Activated CD8-positive, alpha-beta memory T cell treated with anti-CD3 and anti-CD28 coated beads, Interleukin-2, amount 50 U/mL, for 24 hours (primary cell): ENCODE measurements at regions not wholly inside any gene's neighbourhood (a gene's known extent, or its start where the extent isn't known, plus 50 kb on each side); places are given as distances from the start of the nearest gene placed in this dataset.
"Not testable (repeated sequence)": the region's sequence is repeated elsewhere in the genome, so short reads cannot be mapped to it uniquely, and the experiment has no call there.

ENCODE experiments used
- DNase-seq: peaks from one replicate; pipeline ENCODE4 v3.0.0-alpha.2; 2020; ENCODE audit errors: extremely low read depth

GRCh38 chr3:135558150-135558783, 407.3 kb upstream of the PPP2R3A start:
- DNase-seq = no peak

- DNase-seq = no peak
Observed at GRCh38 chr3:135558906-135559305, 406.6 kb upstream of the PPP2R3A start.

- DNase-seq = no peak
Observed at GRCh38 chr3:135559802-135560201, 405.7 kb upstream of the PPP2R3A start.

- DNase-seq = no peak
Observed at GRCh38 chr3:135560847-135561246, 404.7 kb upstream of the PPP2R3A start.

- DNase-seq = no peak
Observed at GRCh38 chr3:135564696-135565095, 400.8 kb upstream of the PPP2R3A start.

GRCh38 chr3:135565546-135565945, 400.0 kb upstream of the PPP2R3A start:
- DNase-seq = no peak

- DNase-seq = no peak
Observed at GRCh38 chr3:135567223-135567622, 398.3 kb upstream of the PPP2R3A start.

GRCh38 chr3:135576751-135577150, 388.8 kb upstream of the PPP2R3A start:
- DNase-seq = no peak

- DNase-seq = no peak
Observed at GRCh38 chr3:135581806-135582205, 383.7 kb upstream of the PPP2R3A start.

- no peak for DNase-seq
Observed at GRCh38 chr3:135582800-135583199, 382.7 kb upstream of the PPP2R3A start.

- DNase-seq = no peak
Observed at GRCh38 chr3:135596563-135596962, 369.0 kb upstream of the PPP2R3A start.

GRCh38 chr3:135597855-135598254, 367.7 kb upstream of the PPP2R3A start:
- no peak for DNase-seq

- no peak for DNase-seq
Observed at GRCh38 chr3:135598597-135598996, 366.9 kb upstream of the PPP2R3A start.

GRCh38 chr3:135604512-135604911, 361.0 kb upstream of the PPP2R3A start:
- DNase-seq = not testable (repeated sequence)

GRCh38 chr3:135618123-135618522, 347.4 kb upstream of the PPP2R3A start:
- DNase-seq = no peak

- DNase-seq = no peak
Observed at GRCh38 chr3:135621184-135621920, 344.2 kb upstream of the PPP2R3A start.

- DNase-seq = no peak
Observed at GRCh38 chr3:135622215-135622614, 343.3 kb upstream of the PPP2R3A start.

GRCh38 chr3:135622656-135623055, 342.9 kb upstream of the PPP2R3A start:
- no peak for DNase-seq

- no peak for DNase-seq
Observed at GRCh38 chr3:135623558-135623957, 342.0 kb upstream of the PPP2R3A start.

GRCh38 chr3:135627057-135627456, 338.5 kb upstream of the PPP2R3A start:
- DNase-seq = no peak

- DNase-seq = no peak
Observed at GRCh38 chr3:135629701-135630408, 335.7 kb upstream of the PPP2R3A start.

- DNase-seq = no peak
Observed at GRCh38 chr3:135632556-135633065, 332.9 kb upstream of the PPP2R3A start.

GRCh38 chr3:135633078-135633477, 332.4 kb upstream of the PPP2R3A start:
- DNase-seq = no peak
